ENCODE measurements at regions not wholly inside any gene's neighbourhood (a gene's known extent, or its start where the extent isn't known, plus 50 kb on each side); places are given as distances from the start of the nearest gene placed in this dataset.
"Not testable (repeated sequence)": the region's sequence is repeated elsewhere in the genome, so short reads cannot be mapped to it uniquely, and the experiment has no call there.

GRCh38 chrX:138990425-138990824 lies 278.9 kb upstream of the FGF13 start:
- DNase-seq (ENCODE audit: extremely low read depth in 1 of 4, low spot score in 3 of 4) (peak in 1 of 4 experiments; percentile 72), FAIRE-seq (peak; percentile 85), ATAC-seq (peak; percentile 77)
- H2AFZ ChIP-seq (ENCODE audit: low read depth, low read length): peak overlapping the region; percentile 94
- H3K9ac ChIP-seq (ENCODE audit: insufficient read depth in 1 of 2, low read depth in 2 of 2, low read length in 2 of 2): peak overlapping the region in 1 of 2 experiments; percentile 82; a peak in 2 of 4 replicates
- H3K27me3 ChIP-seq (ENCODE audit: control insufficient read depth in 2 of 2, insufficient read depth in 2 of 2, low read length in 2 of 2); in situ Hi-C loops (cut with MboI); H3K9me1 ChIP-seq (ENCODE audit: control insufficient read depth, insufficient read depth, low read length); BruUV-seq (replicated peaks); H3K36me3 ChIP-seq (ENCODE audit: control insufficient read depth, insufficient read depth, low read length); H3K4me1 ChIP-seq (replicated peaks in 1 of 2; ENCODE audit: control insufficient read depth in 2 of 2, insufficient read depth in 2 of 2, low read length in 2 of 2); H4K20me1 ChIP-seq (replicated peaks; ENCODE audit: control insufficient read depth, insufficient read depth, low read length); intact Hi-C loops (cut with micrococcal nuclease); H3K9me3 ChIP-seq (replicated peaks; ENCODE audit: control insufficient read depth, insufficient read depth, low read depth, low read length); TF ChIP-seq JUND (tag; IDR thresholded peaks at IDR 0.05; ENCODE audit: borderline replicate concordance, low read depth, low read length); ATF3 (CRISPR knock-in tag; conservative IDR thresholded peaks at IDR 0.05): not testable (repeated sequence)
- H3K4me3 ChIP-seq: peak overlapping the region; percentile 46
- WGBS (ENCODE audit: insufficient coverage, low coverage, missing lambda C conversion rate): 6% methylated on average over 8 of the region's 8 CpGs
- H3K79me2 ChIP-seq (ENCODE audit: control insufficient read depth, insufficient read depth, low read length): peaks cover 47% of the 10 kb centered on the region
- peak overlapping the region; percentile 76 for H3K4me2 ChIP-seq (ENCODE audit: insufficient read depth, low read length)
- CTCF ChIA-PET (ENCODE audit: low intra/inter-chr PET ratio): interaction anchor here (0.6 kb wide), 1 partner anchor 227 kb away, joined by 3 read pairs; no protein-coding TSS in a partner anchor
- POLR2A ChIA-PET: interaction anchor here (0.6 to 1.5 kb wide), 15 partner anchors 8 to 196 kb away, joined by 3 to 8 read pairs (median 4); no protein-coding TSS in a partner anchor
- peak overlapping the region; percentile 80 for H3K27ac ChIP-seq (ENCODE audit: extremely low read depth, low read depth, low read length)
- TF ChIP-seq ZNF592 (IDR thresholded peaks at IDR 0.05) (0 out of 2 replicates have a peak, but pooled peaks have one; percentile 43), TAF9B (IDR thresholded peaks at IDR 0.05; ENCODE audit: partially characterized antibody) (peak; percentile 19), TAF1 (IDR thresholded peaks at IDR 0.05; ENCODE audit: control insufficient read depth, extremely low read depth, insufficient read depth, low read length, severe bottlenecking) (peak; percentile 48), RBM25 (IDR thresholded peaks at IDR 0.05; ENCODE audit: low read depth, low read length, severe bottlenecking) (peak; percentile 50), NFRKB (IDR thresholded peaks at IDR 0.05; ENCODE audit: low read depth) (peak; percentile 64; the same call in 1 of the 2 replicates), SUPT5H (IDR thresholded peaks at IDR 0.05) (peak; percentile 62), JUND (IDR thresholded peaks at IDR 0.05; ENCODE audit: borderline replicate concordance, low read depth, low read length) (peak; percentile 21; the same call in 1 of the 2 replicates), POLR2B (IDR thresholded peaks at IDR 0.05; ENCODE audit: low read depth, partially characterized antibody) (peak; percentile 48), YY1 (IDR thresholded peaks at IDR 0.05; ENCODE audit: borderline replicate concordance in 1 of 3, control insufficient read depth in 1 of 3, extremely low read depth in 1 of 3, insufficient read depth in 3 of 3, insufficient read length in 1 of 3, insufficient replicate concordance in 2 of 3, low read depth in 1 of 3, low read length in 2 of 3) (peak in 1 of 3 experiments; percentile 54), ATF3 (IDR thresholded peaks at IDR 0.05) (peak; percentile 28; the same call in 1 of the 2 replicates), CREB3L1 (IDR thresholded peaks at IDR 0.05; ENCODE audit: borderline replicate concordance, low read depth) (peak; percentile 57; the same call in 1 of the 2 replicates)
